HEK293 (cell line): ENCODE measurements at regions not wholly inside any gene's neighbourhood (a gene's known extent, or its start where the extent isn't known, plus 50 kb on each side); places are given as distances from the start of the nearest gene placed in this dataset.

Experiments
- CTCF ChIA-PET: fragments of 350-600 bp; formaldehyde crosslinking; extraction: SDS; loops from one replicate; lab custom pipeline; 2021; ENCODE audit warnings: antibody characterized with exemption; lab: Yijun Ruan, JAX
- POLR2A ChIA-PET: fragments of 300-600 bp; formaldehyde crosslinking; extraction: SDS; loops from one replicate; lab custom pipeline; 2020; ENCODE audit warnings: antibody characterized with exemption, inconsistent platforms; lab: Yijun Ruan, JAX
- H3K27ac ChIP-seq: fragments of 200-500 bp; sonication (Bioruptor generic); 2 replicates; pipeline ENCODE4 v1.5.1; 2014; ENCODE audit warnings: low read depth, low read length, control low read depth, inconsistent platforms; ENCODE audit errors: extremely low read depth
- H3K36me3 ChIP-seq, 2 experiments: fragments of 200-500 bp in 1 of 2; sonication (Bioruptor generic) in 1 of 2; 1 replicate in 1 of 2; 2 replicates in 1 of 2; pipeline ENCODE4 v1.5.1; 2014 to 2017; ENCODE audit warnings: inconsistent platforms in 2 of 2, low read length in 2 of 2; ENCODE audit not compliant: control insufficient read depth in 2 of 2, insufficient read depth in 1 of 2
- H3K4me1 ChIP-seq: fragments of 200-500 bp; sonication (Bioruptor generic); 2 replicates; pipeline ENCODE4 v1.5.1; 2014; ENCODE audit warnings: mild to moderate bottlenecking, low read length, inconsistent platforms; ENCODE audit not compliant: control insufficient read depth, insufficient read depth
- H3K4me3 ChIP-seq: 2 replicates; pipeline ENCODE4 v1.5.1; 2011; ENCODE audit warnings: low read depth, mild to moderate bottlenecking, control low read depth, low read length, moderate library complexity
- H3K9me3 ChIP-seq: fragments of 200-500 bp; sonication (Bioruptor generic); 2 replicates; pipeline ENCODE4 v1.5.1; 2014; ENCODE audit warnings: low read depth, low read length, inconsistent platforms; ENCODE audit not compliant: control insufficient read depth, insufficient read depth
- EGR2 ChIP-seq: fragments of 450-650 bp; formaldehyde crosslinking; IDR thresholded peaks from 2 replicates; pipeline ENCODE4 v1.5.1; 2016; ENCODE audit warnings: low read depth, missing biosample characterization, missing genetic modification characterization
- KLF7 ChIP-seq: fragments of 450-650 bp; formaldehyde crosslinking; IDR thresholded peaks from 2 replicates; pipeline ENCODE4 v1.5.1; 2016; ENCODE audit warnings: missing biosample characterization, missing genetic modification characterization, borderline replicate concordance
- OVOL3 ChIP-seq: fragments of 450-650 bp; formaldehyde crosslinking; IDR thresholded peaks from 2 replicates; pipeline ENCODE4 v1.5.1; 2016; ENCODE audit warnings: missing biosample characterization, missing genetic modification characterization
- PRDM1 ChIP-seq: fragments of 450-650 bp; formaldehyde crosslinking; IDR thresholded peaks from 2 replicates; pipeline ENCODE4; 2016; ENCODE audit warnings: missing biosample characterization, missing genetic modification characterization
- TCF7L2 ChIP-seq: IDR thresholded peaks from 2 replicates; pipeline ENCODE4 v1.6.1; 2011; ENCODE audit warnings: low read depth, mild to moderate bottlenecking, inconsistent platforms, low read length, moderate library complexity, borderline replicate concordance
- YY1 ChIP-seq: fragments of 450-650 bp; formaldehyde crosslinking; IDR thresholded peaks from 2 replicates; pipeline ENCODE4 v1.5.1; 2018; ENCODE audit warnings: missing biosample characterization, missing genetic modification characterization
- ZBTB17 ChIP-seq: fragments of 450-650 bp; formaldehyde crosslinking; IDR thresholded peaks from 2 replicates; pipeline ENCODE4 v1.5.1; 2016; ENCODE audit warnings: missing biosample characterization, missing genetic modification characterization
- ZIC2 ChIP-seq: fragments of 450-650 bp; formaldehyde crosslinking; IDR thresholded peaks from 2 replicates; pipeline ENCODE4 v1.5.1; 2016; ENCODE audit warnings: missing biosample characterization, missing genetic modification characterization
- ZNF114 ChIP-seq: fragments of 450-650 bp; formaldehyde crosslinking; IDR thresholded peaks from 2 replicates; pipeline ENCODE4 v1.5.0; 2017; ENCODE audit warnings: missing biosample characterization, missing genetic modification characterization
- ZNF146 ChIP-seq: fragments of 450-650 bp; formaldehyde crosslinking; IDR thresholded peaks from 2 replicates; pipeline ENCODE4 v1.5.1; 2016; ENCODE audit warnings: missing biosample characterization, missing genetic modification characterization
- ZNF157 ChIP-seq: fragments of 450-650 bp; formaldehyde crosslinking; IDR thresholded peaks from 2 replicates; pipeline ENCODE4 v1.5.1; 2016; ENCODE audit warnings: missing biosample characterization, missing genetic modification characterization
- ZNF175 ChIP-seq: fragments of 450-650 bp; formaldehyde crosslinking; IDR thresholded peaks from 2 replicates; pipeline ENCODE4 v1.5.1; 2016; ENCODE audit warnings: missing biosample characterization, missing genetic modification characterization
- ZNF184 ChIP-seq: fragments of 450-650 bp; IDR thresholded peaks from 2 replicates; pipeline ENCODE4 v1.5.1; 2018; ENCODE audit warnings: missing biosample characterization, mild to moderate bottlenecking, missing genetic modification characterization
- ZNF223 ChIP-seq: fragments of 450-650 bp; formaldehyde crosslinking; IDR thresholded peaks from 2 replicates; pipeline ENCODE4 v1.5.1; 2016; ENCODE audit warnings: missing biosample characterization, missing genetic modification characterization
- ZNF37A ChIP-seq: fragments of 450-650 bp; IDR thresholded peaks from 2 replicates; pipeline ENCODE4 v1.5.1; 2018; ENCODE audit warnings: missing biosample characterization, missing genetic modification characterization
- ZNF48 ChIP-seq: fragments of 450-650 bp; formaldehyde crosslinking; IDR thresholded peaks from 2 replicates; pipeline ENCODE4 v1.5.1; 2016; ENCODE audit warnings: missing biosample characterization, missing genetic modification characterization
- ZNF621 ChIP-seq: fragments of 450-650 bp; formaldehyde crosslinking; IDR thresholded peaks from 2 replicates; pipeline ENCODE4 v1.5.1; 2017; ENCODE audit warnings: missing biosample characterization, missing genetic modification characterization
- ZNF629 ChIP-seq: fragments of 450-650 bp; formaldehyde crosslinking; IDR thresholded peaks from 2 replicates; pipeline ENCODE4 v1.5.1; 2017; ENCODE audit warnings: missing biosample characterization, missing genetic modification characterization
- ZNF830 ChIP-seq: fragments of 450-650 bp; IDR thresholded peaks from 2 replicates; pipeline ENCODE4 v1.5.0; 2018; ENCODE audit warnings: missing biosample characterization, missing genetic modification characterization, low read depth, mild to moderate bottlenecking, moderate library complexity
- TF ChIP-seq, protein P1 (sequence below): fragments of 450-650 bp; formaldehyde crosslinking; IDR thresholded peaks from 2 replicates; pipeline ENCODE4 v1.5.1; 2017; ENCODE audit warnings: missing biosample characterization, missing genetic modification characterization
- TF ChIP-seq, protein P2 (sequence below): fragments of 450-650 bp; formaldehyde crosslinking; IDR thresholded peaks from 2 replicates; pipeline ENCODE4 v1.5.1; 2016; ENCODE audit warnings: missing biosample characterization, missing genetic modification characterization
- TF ChIP-seq, protein P3 (sequence below): fragments of 450-650 bp; formaldehyde crosslinking; IDR thresholded peaks from 2 replicates; pipeline ENCODE4 v1.5.1; 2016; ENCODE audit warnings: missing biosample characterization, missing genetic modification characterization

DNA sequence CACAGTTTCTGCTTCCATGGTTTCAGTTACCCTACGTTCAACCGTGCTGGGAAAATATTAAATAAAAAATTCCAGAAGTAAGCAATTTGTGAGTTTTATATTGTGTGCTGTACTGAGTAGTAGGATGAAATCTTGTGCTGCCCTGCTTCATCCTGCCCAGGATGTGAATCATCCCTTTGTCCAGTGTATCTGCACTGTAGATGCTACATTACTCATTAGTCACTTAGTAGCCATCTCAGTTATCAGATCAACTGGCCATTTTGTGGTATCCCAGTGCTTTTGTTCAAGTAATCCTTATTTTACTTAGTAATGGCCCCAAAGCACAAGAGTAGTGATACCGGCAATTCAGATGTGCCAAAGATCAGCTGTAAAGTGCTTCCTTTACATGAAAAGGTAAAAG, 97.9 kb downstream of the COX18 start:
- H3K27ac ChIP-seq: no peak overlapping the region
- no peaks in the 10 kb centered on the region for H3K36me3 ChIP-seq
- CTCF ChIA-PET: no interaction called here
- H3K4me3 ChIP-seq: no peak overlapping the region
- TF ChIP-seq ZIC2 (tag by site-specific recombination): no peak
- TF ChIP-seq ZNF629 (tag by site-specific recombination): no peak
- no peak for TF ChIP-seq ZNF48 (tag by site-specific recombination)
- TF ChIP-seq TCF7L2: no peak
- no peak for TF ChIP-seq YY1 (tag by site-specific recombination)
- TF ChIP-seq ZNF114 (tag by site-specific recombination): no peak
- no peak for TF ChIP-seq ZNF175 (tag by site-specific recombination)
- no peak for TF ChIP-seq PRDM1 (tag by site-specific recombination)
- TF ChIP-seq, protein P1, sequence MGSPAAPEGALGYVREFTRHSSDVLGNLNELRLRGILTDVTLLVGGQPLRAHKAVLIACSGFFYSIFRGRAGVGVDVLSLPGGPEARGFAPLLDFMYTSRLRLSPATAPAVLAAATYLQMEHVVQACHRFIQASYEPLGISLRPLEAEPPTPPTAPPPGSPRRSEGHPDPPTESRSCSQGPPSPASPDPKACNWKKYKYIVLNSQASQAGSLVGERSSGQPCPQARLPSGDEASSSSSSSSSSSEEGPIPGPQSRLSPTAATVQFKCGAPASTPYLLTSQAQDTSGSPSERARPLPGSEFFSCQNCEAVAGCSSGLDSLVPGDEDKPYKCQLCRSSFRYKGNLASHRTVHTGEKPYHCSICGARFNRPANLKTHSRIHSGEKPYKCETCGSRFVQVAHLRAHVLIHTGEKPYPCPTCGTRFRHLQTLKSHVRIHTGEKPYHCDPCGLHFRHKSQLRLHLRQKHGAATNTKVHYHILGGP (tag by site-specific recombination): no peak
- TF ChIP-seq, protein P2, sequence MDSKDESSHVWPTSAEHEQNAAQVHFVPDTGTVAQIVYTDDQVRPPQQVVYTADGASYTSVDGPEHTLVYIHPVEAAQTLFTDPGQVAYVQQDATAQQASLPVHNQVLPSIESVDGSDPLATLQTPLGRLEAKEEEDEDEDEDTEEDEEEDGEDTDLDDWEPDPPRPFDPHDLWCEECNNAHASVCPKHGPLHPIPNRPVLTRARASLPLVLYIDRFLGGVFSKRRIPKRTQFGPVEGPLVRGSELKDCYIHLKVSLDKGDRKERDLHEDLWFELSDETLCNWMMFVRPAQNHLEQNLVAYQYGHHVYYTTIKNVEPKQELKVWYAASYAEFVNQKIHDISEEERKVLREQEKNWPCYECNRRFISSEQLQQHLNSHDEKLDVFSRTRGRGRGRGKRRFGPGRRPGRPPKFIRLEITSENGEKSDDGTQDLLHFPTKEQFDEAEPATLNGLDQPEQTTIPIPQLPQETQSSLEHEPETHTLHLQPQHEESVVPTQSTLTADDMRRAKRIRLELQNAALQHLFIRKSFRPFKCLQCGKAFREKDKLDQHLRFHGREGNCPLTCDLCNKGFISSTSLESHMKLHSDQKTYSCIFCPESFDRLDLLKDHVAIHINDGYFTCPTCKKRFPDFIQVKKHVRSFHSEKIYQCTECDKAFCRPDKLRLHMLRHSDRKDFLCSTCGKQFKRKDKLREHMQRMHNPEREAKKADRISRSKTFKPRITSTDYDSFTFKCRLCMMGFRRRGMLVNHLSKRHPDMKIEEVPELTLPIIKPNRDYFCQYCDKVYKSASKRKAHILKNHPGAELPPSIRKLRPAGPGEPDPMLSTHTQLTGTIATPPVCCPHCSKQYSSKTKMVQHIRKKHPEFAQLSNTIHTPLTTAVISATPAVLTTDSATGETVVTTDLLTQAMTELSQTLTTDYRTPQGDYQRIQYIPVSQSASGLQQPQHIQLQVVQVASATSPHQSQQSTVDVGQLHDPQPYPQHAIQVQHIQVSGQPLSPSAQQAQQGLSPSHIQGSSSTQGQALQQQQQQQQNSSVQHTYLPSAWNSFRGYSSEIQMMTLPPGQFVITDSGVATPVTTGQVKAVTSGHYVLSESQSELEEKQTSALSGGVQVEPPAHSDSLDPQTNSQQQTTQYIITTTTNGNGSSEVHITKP (tag by site-specific recombination): no peak
- no peak for TF ChIP-seq EGR2
- TF ChIP-seq ZNF37A (tag by site-specific recombination): no peak
- no peak for TF ChIP-seq ZNF830
- POLR2A ChIA-PET: no interaction called here
- H3K9me3 ChIP-seq: no peaks in the 10 kb centered on the region
- peaks cover 5% of the 10 kb centered on the region; the same call in 1 of the 2 replicates for H3K4me1 ChIP-seq

DNA sequence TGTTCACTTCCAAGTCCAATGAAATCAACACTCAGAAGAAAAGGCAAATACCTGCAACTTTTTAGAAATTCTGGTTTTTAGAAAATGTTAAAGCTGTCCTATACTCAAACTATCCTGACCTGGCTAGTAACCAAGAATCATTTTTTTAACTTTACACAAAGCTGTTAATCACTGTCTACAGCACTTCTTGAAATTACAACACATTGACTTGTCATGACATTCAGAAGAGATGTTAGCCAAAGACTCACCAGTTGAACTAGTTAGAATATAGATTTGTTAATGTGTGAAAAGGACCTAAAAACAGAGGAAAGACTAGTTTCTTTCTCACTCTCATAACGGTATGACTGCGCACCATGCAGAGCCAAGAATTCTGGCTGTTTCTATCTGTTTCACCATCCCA, 98.8 kb downstream of the COX18 start:
- POLR2A ChIA-PET: no interaction called here
- peaks cover 5% of the 10 kb centered on the region; the same call in 1 of the 2 replicates for H3K4me1 ChIP-seq
- CTCF ChIA-PET: interaction anchor here (1.0 kb wide), 1 partner anchor 20 kb away, joined by 5 read pairs; no protein-coding TSS in a partner anchor

More for the DNA sequence above, 98.8 kb downstream of the COX18 start:
- Histone ChIP-seq H3K4me3 (no peak overlapping the region), H3K27ac (no peak overlapping the region), H3K9me3 (no peaks in the 10 kb centered on the region), H3K36me3 (no peaks in the 10 kb centered on the region)
- TF ChIP-seq ZNF146 (tag by site-specific recombination): no peak
- TF ChIP-seq ZNF184: no peak
- TF ChIP-seq, protein P1 (tag by site-specific recombination): no peak
- no peak for TF ChIP-seq TCF7L2
- TF ChIP-seq KLF7 (tag by site-specific recombination): no peak
- no peak for TF ChIP-seq ZNF157 (tag by site-specific recombination)
- TF ChIP-seq, protein P3, sequence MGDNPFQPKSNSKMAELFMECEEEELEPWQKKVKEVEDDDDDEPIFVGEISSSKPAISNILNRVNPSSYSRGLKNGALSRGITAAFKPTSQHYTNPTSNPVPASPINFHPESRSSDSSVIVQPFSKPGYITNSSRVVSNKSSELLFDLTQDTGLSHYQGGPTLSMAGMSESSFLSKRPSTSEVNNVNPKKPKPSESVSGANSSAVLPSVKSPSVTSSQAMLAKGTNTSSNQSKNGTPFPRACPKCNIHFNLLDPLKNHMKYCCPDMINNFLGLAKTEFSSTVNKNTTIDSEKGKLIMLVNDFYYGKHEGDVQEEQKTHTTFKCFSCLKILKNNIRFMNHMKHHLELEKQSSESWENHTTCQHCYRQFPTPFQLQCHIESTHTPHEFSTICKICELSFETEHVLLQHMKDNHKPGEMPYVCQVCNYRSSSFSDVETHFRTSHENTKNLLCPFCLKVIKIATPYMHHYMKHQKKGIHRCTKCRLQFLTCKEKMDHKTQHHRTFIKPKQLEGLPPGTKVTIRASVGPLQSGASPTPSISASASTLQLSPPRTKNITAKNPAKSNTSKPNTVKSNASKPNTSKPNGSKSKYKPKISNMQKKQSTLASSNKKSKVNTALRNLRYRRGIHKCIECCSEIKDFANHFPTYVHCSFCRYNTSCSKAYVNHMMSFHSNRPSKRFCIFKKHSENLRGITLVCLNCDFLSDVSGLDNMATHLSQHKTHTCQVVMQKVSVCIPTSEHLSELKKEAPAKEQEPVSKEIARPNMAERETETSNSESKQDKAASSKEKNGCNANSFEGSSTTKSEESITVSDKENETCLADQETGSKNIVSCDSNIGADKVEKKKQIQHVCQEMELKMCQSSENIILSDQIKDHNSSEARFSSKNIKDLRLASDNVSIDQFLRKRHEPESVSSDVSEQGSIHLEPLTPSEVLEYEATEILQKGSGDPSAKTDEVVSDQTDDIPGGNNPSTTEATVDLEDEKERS (tag by site-specific recombination): no peak
- no peak for TF ChIP-seq ZNF223 (tag by site-specific recombination)
- no peak for TF ChIP-seq ZNF621
- no peak for TF ChIP-seq OVOL3 (tag by site-specific recombination)
- TF ChIP-seq ZBTB17 (tag by site-specific recombination): no peak
